CD4-positive, alpha-beta T cell treated with Interleukin-17A for 4 hours (primary cell): ENCODE measurements at regions not wholly inside any gene's neighbourhood (a gene's known extent, or its start where the extent isn't known, plus 50 kb on each side); places are given as distances from the start of the nearest gene placed in this dataset.
"Not testable (repeated sequence)": the region's sequence is repeated elsewhere in the genome, so short reads cannot be mapped to it uniquely, and the experiment has no call there.

Experiments used
- DNase-seq: peaks from one replicate; pipeline ENCODE4 v3.0.0-alpha.2; 2020; ENCODE audit warnings: mixed read lengths

DNA sequence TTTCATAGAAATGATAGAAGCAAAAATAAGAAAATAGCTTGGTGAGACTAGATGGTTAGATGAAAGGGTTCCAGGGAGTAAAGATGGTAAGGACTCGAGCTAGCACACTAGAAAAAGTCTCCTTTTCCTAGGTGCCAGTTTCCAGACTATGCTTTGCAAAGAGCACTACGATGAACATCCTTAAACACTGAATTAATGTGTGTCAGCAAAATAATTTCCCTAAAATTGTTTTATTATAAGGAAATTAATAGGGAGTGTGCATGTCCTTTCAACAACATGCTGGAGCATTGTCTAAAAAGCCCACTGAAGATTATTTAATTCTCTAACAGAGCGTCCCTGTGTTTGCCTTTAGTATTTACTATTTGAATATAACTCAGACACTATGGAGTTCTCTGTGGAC lies 107.4 kb upstream of the NDUFV2 start:
- no peak for DNase-seq

DNA sequence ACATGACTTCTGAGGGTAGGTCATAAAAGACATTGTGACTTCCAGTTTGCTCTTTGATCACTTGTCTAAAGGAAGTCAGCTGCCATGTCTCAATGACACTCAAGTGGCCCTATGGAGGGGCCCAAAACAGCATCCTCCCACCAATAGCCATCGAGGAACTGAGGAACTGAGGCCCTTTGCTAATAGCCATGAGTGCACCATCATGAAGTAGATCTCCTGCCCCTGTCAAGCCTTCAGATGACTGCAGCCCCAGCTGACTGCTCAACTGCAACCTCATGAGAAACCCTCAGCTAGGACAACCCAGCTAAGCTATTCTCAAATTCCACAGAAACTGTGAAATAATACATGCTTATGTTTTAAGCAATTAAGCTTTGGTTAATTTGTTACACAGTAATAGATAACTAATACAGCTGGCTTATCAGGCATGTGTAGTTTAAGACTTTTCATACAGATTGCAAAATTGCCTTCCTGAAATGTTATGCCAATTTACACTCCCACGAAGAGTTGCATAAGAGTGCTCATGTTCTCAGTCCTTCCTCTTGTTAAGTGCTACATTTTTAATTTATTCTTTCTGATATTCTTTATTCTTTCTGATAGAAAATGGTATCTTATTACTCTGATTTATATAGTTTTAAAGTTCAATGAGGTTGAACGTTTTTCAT lies 105.6 kb upstream of the NDUFV2 start:
- DNase-seq = no peak

DNA sequence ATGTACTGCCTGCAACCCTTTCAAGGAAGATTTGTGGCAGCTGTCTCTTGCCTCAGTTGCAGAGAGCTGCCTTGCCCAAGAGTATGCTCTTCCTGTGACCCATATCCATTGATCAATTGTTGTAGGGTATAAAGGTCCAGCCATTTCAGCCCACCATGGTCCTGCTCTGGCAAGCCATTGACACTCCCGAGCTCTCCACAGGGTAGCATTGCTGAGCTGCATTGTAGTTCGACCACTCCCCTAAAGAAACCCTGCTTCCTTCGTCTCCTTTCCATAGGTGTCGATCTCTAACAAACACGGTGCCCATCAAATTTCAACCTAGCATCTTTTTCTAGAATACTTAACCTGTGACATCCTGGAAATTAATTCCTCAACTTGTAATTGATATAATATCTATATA lies 104.9 kb upstream of the NDUFV2 start:
- no peak for DNase-seq

DNA sequence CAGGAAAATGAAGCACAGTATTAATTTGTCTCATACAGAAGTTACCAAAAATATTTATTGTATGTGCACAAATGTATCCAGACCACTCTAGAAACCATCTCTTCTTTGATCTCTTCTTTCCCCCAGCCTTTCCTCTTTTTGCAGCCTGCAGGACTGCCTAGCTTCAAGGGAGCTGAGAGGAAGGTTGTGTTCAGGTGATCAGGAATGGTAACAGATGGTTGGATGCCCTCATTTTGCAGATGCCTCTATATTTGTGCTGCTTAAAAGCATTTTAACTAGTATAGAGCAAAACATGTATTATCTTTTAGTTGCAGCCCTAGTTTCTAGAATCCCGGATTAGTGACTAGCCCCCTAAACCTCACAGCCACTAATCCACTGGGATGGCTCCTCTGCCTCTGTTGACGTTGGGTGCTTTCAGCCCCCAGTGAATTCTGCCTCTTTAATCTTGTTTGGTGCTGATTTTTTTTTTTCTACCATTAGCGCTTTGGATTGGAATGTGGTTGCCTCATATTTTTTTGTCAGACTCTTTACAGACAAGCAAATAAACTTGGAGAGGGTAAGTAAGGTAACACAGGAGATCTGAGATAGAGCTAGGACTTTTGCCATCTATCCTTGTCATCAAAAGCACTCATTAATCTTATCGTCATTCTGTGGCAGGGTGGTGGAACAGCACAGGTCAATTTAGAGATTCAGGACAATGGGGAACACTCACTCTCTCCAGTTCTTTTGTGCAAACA lies 103.8 kb upstream of the NDUFV2 start:
- DNase-seq = no peak

DNA sequence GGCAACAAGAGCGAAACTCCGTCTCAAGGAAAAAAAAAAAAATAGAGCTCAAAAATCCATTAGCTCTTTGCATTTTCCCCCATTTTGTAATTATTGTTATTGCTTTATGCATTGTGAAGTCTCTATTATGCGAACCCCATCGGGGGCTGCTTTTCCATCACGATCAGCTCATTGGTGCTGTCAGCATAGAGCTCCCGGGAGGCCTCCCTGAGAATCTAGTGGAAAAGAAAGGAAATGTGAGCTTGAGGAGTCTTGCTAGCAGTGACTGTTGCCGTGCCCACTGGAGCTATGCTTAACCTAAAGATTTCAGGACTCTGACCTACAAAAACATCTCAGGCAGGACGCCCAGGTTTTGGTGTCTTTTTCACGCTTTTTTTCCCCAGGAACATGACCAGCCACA lies 102.6 kb upstream of the NDUFV2 start:
- no peak for DNase-seq

DNA sequence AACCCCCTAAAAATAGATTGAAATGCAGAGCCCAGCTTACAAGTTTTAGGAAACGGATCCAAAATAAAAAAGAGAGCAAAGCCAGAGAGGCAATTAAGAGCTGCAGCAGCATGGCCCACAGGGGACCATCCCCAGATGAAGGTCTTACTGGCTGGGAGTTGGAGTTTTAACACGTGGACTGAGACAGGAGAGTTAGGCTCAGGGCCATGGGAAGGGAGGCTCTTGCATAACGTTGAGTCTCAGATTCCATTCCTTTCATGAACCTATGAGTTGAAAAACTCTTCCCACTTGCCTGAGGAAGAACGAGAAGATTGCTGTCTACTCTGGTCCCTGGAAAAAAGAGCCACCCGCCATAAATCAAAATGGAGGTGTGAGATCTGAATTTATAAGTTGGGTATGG lies 101.8 kb upstream of the NDUFV2 start:
- no peak for DNase-seq

DNA sequence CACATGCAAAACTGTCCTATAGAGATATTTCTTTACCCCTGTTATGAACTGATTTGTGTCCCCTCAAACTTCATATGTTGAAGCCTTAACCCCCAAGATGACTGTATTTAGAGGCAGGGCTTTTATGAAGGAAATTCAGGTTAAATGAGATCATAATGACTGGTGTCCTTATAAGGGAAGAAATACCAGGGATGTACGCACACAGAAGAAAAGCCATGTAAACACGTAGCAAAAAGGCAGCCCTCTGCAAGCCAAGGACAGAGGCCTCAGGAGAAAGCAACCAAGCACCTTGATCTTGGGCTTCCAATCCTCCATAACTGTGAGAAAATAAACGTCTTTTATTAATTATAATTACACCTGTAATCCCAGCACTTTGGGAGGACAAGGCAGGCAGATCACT lies 101.3 kb upstream of the NDUFV2 start:
- no peak for DNase-seq

DNA sequence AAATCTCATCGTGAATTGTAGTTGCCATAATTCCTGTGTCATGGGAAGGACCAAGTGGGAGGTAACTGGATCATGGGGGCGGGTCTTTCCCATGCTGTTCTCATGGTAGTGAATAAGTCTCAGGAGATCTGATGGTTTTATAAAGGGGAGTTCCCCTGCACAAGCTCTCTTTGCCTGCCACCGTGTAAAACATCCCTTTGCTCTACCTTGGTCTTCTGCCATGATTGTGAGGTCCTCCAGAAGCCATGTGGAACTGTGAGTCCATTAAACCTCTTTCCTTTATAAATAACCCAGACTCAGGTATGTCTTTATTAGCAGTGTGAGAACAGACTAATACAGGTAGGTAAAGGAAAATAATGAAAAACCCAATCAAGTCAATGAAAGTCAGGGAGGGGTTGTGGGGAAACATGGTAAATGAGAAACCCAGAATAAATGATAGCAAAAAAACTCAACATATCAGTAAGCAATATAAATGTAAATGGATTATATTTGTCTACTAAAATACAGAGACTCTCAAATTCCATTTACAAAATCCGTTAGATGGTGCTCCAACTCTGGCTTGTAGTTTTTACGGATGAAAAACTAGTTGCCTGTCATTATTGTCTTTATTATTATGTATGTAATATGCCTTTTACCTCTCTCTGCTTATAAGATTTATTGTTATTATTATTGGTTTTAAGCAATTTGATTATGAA lies 98.9 kb upstream of the NDUFV2 start:
- no peak for DNase-seq

DNA sequence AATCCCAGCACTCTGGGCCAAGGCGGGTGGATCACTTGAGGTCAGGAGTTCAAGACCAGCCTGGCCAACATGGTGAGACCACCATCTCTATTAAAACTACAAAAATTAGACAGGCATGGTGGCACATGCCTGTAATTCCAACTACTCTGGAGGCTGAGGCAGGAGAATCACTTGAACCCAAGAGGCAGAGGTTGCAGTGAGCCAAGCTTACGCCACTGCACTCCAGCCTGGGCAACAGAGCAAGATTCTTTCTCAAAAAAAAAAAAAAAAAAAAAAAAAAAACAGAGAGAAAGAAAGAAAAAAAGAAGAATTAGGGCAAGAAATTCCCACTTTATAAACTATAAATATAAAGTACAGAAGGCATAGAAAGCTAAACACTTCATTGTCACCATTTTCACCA lies 98.2 kb upstream of the NDUFV2 start:
- not testable (repeated sequence) for DNase-seq

DNA sequence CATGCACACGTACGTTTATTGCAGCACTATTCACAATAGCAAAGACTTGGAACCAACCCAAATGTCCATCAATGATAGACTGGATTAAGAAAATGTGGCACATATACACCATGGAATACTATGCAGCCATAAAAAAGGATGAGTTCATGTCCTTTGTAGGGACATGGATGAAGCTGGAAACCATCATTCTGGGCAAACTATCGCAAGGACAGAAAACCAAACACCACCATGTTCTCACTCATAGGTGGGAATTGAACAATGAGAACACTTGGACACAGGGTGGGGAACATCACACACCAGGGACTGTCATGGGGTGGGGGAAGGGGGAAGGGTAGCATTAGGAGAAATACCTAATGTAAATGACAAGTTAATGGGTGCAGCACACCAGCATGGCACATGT lies 94.8 kb upstream of the NDUFV2 start:
- DNase-seq = not testable (repeated sequence)

DNA sequence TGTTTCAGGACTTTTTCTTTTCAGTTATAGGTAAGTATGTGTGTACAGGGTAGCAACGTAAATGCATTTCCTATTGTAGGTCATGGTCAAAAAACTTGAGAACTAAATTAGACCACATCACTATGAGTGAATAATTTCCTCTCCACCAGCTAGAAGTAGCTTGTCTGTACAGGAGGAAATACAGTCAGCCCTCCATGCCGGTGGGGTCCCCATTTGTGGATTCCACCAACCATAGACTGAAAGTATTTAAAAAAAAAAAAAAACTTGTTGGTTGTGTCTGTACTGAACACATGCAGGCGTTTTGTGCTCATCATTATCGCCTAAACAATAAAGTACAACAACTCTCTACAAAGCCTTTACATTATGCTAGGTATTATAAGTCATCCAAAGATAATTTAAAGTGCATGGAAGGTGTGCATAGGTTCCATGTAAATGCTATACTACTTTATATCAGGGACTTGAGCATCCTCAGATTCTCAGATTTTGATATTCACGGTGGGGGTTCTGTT lies 94.2 kb upstream of the NDUFV2 start:
- DNase-seq = no peak

DNA sequence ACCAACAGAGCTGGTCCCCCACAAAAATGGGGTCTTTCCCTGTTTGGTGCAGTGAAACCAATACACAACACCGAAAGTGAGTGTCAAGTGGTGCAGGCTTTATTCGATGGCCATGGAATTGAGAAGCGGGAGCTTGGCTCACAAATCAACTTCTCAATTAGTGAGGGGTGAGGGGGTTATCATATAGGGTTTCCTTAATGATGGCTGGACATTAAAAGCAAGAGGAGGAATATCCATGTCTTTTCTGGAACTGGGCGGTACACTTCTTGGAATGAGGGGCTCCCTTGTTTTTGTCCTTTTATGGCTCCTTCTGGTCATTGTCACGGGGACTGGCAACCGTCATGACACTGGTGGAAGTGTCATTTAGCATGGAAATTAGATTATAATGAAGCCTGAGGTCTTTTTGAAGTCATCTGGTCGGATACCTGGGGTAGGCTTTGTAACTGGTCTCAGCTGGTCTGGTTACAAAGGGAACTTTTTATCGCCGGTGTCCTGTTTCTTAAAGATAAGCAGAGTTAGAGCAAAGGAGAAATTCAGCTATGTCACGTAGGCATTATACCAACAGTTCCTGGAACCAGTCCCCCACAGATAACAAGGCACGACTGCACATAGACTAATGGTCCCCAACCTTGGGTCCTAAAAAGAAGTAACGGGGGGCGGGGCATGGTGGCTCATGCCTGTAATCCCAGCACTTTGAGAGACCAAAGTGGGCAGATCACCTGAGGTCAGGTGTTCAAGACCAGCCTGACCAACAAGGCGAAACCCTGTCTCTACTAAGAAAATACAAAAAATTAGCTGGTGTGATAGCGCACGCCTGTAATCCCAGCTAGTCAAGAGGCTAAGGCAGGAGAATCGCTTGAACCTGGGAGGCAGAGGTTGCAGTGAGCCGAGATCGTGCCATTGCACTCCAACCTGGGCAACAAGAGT lies 93.5 kb upstream of the NDUFV2 start:
- DNase-seq = no peak

DNA sequence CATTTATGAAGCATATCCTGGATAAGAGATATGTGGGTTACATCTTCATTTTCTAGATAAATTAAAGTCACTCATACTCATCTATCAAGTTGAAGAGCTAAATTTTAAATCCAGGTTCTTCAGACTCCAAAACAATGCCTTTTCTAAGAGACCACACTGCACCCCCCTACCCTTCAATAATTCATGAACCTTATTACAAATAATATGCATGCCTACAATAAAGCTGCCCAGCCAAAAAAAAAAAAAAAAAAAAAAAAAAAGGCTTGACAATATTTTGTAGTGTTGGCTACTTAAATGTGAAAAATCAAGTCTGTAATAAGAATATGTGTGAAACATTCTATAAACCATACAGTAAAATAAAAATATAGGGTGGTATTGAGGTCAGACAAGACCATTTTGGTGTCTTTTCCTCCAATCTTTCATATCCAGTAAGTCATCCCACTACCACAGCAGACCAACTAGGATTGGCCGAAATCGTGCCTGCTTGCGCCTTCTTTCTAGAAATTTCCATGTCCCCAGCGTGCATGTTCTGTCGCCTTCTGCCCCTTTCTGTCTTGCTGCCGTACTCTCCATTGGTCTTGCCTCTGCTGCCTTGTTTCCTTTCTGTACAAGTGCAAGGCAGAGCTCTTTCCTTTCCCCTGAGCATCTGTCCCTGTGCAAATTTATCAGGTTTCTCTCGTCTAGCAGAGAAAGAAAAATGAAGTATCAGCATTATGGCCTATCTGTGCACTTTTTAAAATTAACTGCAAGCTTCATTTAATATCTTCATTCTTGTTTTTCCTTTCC lies 92.6 kb upstream of the NDUFV2 start:
- no peak for DNase-seq

DNA sequence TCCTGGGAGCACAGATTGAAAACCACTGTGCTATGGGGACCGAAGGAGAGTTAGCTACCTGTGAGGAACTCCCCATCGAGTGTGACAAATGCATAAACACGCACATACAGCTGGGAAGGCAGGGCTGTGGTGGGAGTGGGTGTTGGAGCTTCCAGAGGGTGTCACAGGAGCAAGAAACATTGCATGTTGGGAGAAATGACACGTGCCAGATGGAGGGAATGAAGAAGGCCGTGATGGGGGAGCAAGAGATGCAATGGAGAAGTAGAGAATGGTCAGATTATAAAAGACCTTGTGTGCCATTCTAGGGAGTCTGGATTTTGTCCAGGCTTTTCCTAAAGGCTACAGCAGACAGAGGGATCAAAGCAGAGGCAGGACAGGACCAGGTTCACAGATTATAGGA lies 91.1 kb upstream of the NDUFV2 start:
- DNase-seq = no peak

DNA sequence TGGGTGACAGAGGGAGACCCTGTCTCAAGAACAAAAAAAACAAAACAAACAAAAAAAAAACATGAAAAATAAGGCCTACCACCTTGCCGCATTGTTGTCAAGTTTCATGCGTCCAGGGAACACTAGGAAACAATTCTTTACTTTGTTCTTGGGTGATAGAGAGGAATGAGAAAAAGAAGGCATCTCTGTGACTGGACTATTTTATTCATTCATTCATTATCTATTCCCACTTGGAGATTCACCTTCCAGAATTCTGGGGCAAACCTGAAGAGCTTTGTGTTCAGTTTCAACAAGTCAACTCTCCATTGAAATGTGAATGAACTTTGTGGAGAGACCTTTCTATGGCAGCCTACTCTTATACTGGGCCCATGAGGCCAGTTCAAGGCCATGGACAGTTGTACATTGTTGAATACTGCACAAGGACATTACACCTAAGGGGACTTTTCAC lies 88.5 kb upstream of the NDUFV2 start:
- no peak for DNase-seq

DNA sequence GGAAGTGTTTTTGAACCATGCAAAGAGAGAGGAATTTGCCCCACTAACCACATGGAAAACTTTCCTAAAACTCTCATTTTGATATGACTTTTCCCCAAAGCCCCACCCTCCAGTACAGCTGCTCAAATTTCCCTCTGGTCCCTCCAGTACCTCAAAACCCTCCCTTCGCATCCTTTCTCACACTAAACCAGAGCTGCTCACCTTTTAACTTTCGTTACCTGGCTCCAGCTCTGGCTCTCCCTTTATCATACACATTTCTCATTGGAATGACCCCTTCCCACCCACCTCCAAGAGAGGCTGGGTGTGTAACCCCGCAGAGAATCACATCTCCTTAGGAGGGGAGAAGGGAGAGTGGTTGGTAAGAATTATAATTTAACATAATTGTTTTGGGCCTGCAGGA lies 86.8 kb upstream of the NDUFV2 start:
- DNase-seq = no peak

DNA sequence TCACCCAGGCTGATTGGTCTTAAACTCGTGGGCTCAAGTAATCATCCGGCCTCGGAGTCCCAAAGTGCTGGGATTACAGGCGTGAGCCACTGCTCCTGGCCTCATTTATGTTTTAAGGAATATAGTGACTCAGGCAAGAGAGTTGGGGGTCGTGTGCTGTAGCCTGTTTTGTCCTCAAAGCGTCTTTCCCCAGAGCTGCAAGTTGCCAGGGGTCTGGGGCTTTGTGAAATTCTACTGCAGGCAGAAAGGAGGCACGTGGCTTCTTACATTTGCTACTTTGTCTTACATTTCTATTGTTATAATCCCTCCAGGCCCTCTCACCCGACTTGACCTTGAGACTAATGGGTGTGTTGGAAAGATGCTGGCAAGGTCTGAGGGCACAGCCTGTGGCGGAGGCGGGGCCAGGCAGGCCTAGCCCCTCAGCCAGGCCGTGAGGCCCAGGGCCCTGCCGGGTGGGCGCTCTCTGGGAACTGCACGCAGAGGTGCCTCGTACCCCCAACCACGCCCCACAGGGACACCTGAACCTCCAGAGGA lies 85.8 kb upstream of the NDUFV2 start:
- DNase-seq = no peak

DNA sequence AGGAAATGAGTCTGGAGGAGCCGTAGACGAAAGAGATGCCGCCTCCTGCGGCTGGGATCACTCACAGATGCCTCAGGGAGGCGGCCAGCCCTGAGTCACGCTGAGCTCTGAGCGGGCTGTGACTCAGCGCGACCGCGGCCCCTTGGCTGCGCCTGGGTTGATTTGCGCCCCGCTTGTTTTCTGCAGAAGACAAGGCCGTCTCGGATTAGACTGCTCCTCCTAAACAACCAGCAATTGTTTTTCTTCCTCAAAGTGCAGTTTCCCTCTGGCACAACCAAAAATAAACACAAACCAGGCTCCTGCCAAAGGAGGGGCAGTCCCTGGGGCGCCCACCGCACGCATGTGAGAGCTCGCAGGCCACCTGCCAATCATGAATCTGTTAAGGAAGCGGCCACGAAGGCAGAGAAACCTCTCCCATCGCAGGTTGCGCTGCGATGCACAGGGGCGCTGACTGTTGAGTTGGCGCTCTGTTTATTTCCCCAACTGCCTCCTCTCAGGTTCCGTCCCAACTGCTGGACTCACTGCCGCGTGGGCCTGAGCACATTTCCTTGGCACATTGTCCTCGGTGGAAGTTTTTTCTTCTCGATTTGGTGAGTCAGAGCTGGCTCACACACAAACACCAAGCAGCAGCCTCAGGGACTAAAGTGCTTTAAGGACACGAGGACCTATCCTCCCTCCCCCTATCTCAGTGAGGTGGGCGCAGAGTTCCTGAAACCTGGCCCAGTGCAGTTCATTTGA lies 85.2 kb upstream of the NDUFV2 start:
- DNase-seq = peak; percentile 71

DNA sequence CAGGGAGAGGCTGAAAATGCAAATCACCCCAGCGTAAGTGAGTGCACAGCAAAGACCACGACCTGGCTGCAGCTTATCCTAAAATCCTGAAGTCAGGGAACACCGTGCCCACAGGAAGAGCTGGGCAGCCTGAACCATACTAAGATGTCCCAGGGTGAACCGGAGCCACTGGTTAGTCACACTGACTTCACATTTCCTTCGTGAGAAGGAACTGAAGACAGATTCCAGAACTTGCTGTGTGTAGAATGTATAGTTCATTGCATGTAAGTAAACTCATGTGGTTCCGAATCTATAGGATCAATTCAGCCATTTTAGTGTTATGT lies 84.6 kb upstream of the NDUFV2 start:
- DNase-seq = no peak

DNA sequence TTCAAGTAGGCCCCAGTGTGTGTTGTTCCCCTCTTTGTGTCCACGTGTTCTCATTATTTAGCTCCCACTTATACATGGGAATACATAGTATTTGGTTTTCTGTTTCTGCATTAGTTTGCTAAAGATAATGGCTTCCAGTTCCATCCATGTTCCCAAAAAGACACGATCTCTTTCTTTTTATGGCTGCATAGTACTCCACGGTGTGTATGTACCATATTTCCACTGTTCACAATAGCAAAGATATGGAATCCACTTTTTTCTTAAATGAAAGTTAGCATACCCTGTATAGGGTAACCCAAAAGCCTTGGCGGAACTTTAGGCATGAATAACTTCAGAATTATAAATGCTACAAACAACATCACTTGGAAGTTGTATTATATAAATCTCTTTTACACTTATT lies 83.4 kb upstream of the NDUFV2 start:
- DNase-seq = no peak

DNA sequence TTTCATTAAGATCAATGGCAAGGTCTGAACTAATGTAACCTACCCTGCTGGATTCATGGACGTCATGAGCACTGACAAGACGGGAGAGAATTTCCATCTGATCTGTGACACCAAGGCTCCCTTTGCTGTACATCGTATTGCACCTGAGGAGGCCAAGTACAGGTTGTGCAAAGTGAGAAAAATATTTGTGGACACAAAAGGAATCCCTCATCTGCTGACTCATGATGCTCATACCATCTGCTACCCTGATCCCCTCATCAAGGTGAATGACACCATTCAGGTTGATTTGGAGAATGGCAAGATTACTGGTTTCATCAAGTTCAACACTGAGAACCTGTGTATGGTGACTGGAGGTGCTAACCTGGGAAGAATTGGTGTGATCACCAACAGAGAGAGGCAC lies 82.3 kb upstream of the NDUFV2 start:
- DNase-seq = no peak
